HCT116 (cell line): ENCODE measurements at regions not wholly inside any gene's neighbourhood (a gene's known extent, or its start where the extent isn't known, plus 50 kb on each side); places are given as distances from the start of the nearest gene placed in this dataset.

Experiments
- ATAC-seq: fragments of 200-7000 bp; cut with Tn5 transposase; 2 replicates; pipeline ENCODE4 v1.9.1; 2020; ENCODE audit warnings: mild to moderate bottlenecking, moderate library complexity
- BruUV-seq: library from RNA; stranded (reverse); fragments of 400-500 nt; replicated peaks from 2 replicates; lab custom pipeline; 2021; lab: Mats Ljungman, UMichigan
- CTCF ChIA-PET: fragments of 300-600 bp; sonication (Branson Sonifier 250); formaldehyde crosslinking; loops from one replicate; lab custom pipeline; 2021; ENCODE audit warnings: antibody characterized with exemption; lab: Charles Lee
- POLR2A ChIA-PET: fragments of 300-600, 350-600 bp; sonication (Branson Sonifier 250); formaldehyde crosslinking; loops from one replicate; lab custom pipeline; 2021; ENCODE audit warnings: antibody characterized with exemption; lab: Charles Lee
- RAD21 ChIA-PET, 2 experiments: fragments of 300-600 bp; sonication (Branson Sonifier 250); formaldehyde crosslinking; loops; one replicate each; lab custom pipeline; 2023; ENCODE audit warnings: low total read pairs in 2 of 2; ENCODE audit not compliant: uncharacterized antibody in 2 of 2, unreplicated experiment in 2 of 2, low non-redundant PET in 1 of 2; lab: Charles Lee
- DNase-seq: peaks from one replicate; pipeline ENCODE4 v3.0.0-alpha.2; 2010; ENCODE audit warnings: low read depth, low spot score
- H2AFZ ChIP-seq: fragments of 200-600 bp; shearing (Covaris generic), sonication (generic); 2 replicates; pipeline ENCODE4 v1.6.1; 2017; ENCODE audit warnings: low read depth, mixed run types, mixed read lengths, antibody characterized with exemption, low read length; ENCODE audit not compliant: poor library complexity, severe bottlenecking
- H3K27ac ChIP-seq: 2 replicates; pipeline ENCODE4 v1.5.1; 2012; ENCODE audit warnings: low read depth, low read length
- H3K27me3 ChIP-seq: fragments of 200-600 bp; sonication (generic); 2 replicates; pipeline ENCODE4 v1.6.1; 2016; ENCODE audit warnings: mixed run types, low read length, mixed read lengths; ENCODE audit not compliant: insufficient read depth
- H3K36me3 ChIP-seq, 2 experiments: fragments of 200-500 bp in 1 of 2; fragments of 200-600 bp in 1 of 2; sonication (Bioruptor generic) in 1 of 2; sonication (generic) in 1 of 2; 2 replicates each; pipeline versions ENCODE4 v1.5.1 to v1.6.1; 2014 to 2016; ENCODE audit warnings: low read length in 2 of 2, inconsistent platforms in 1 of 2, mixed read lengths in 1 of 2, mixed run types in 1 of 2; ENCODE audit not compliant: insufficient read depth in 2 of 2, control insufficient read depth in 1 of 2
- H3K4me1 ChIP-seq, 2 experiments: fragments of 200-600 bp in 1 of 2; sonication (generic) in 1 of 2; 2 replicates each; pipeline versions ENCODE4 v1.5.1 to v1.6.1; 2012 to 2017; ENCODE audit warnings: low read length in 2 of 2, inconsistent platforms in 1 of 2, mild to moderate bottlenecking in 1 of 2, mixed read lengths in 1 of 2, mixed run types in 1 of 2, moderate library complexity in 1 of 2; ENCODE audit not compliant: insufficient read depth in 2 of 2, control insufficient read depth in 1 of 2
- H3K4me2 ChIP-seq: fragments of 200-600 bp; sonication (generic); 2 replicates; pipeline ENCODE4 v1.6.1; 2017; ENCODE audit warnings: mixed run types, low read length, mixed read lengths
- H3K4me3 ChIP-seq, 2 experiments: fragments of 200-600 bp in 1 of 2; sonication (generic) in 1 of 2; replicated peaks in 1 of 2; 2 replicates each; pipeline ENCODE4 v1.5.1; 2011 to 2016; ENCODE audit warnings: low read length in 2 of 2, control low read depth in 1 of 2, low read depth in 1 of 2, mild to moderate bottlenecking in 1 of 2, mixed read lengths in 1 of 2, mixed run types in 1 of 2
- H3K79me2 ChIP-seq: fragments of 200-600 bp; sonication (generic); 2 replicates; pipeline ENCODE4 v1.6.1; 2017; ENCODE audit warnings: mild to moderate bottlenecking, mixed run types, low read length, moderate library complexity, mixed read lengths; ENCODE audit not compliant: insufficient read depth
- H3K9ac ChIP-seq: fragments of 200-600 bp; sonication (generic); 2 replicates; pipeline ENCODE4 v1.6.1; 2016; ENCODE audit warnings: low read length, mixed read lengths
- H3K9me2 ChIP-seq: fragments of 200-600 bp; sonication (generic), shearing (Covaris generic); 2 replicates; pipeline ENCODE4 v1.6.1; 2017; ENCODE audit warnings: mixed run types, mild to moderate bottlenecking, moderate library complexity; ENCODE audit not compliant: insufficient read depth
- H3K9me3 ChIP-seq, 2 experiments: fragments of 200-500 bp in 1 of 2; fragments of 200-600 bp in 1 of 2; sonication (Bioruptor generic) in 1 of 2; sonication (generic) in 1 of 2; 2 replicates each; pipeline ENCODE4 v1.6.1; 2014 to 2017; ENCODE audit warnings: low read length in 2 of 2, mixed read lengths in 2 of 2, inconsistent platforms in 1 of 2, low read depth in 1 of 2, mild to moderate bottlenecking in 1 of 2, mixed run types in 1 of 2, moderate library complexity in 1 of 2; ENCODE audit not compliant: control insufficient read depth in 1 of 2, insufficient read depth in 1 of 2
- H4K20me1 ChIP-seq: fragments of 200-600 bp; sonication (generic), shearing (Covaris generic); 2 replicates; pipeline ENCODE4 v1.6.1; 2017; ENCODE audit warnings: mixed run types, mild to moderate bottlenecking, moderate library complexity; ENCODE audit not compliant: insufficient read depth
- CEBPB ChIP-seq: IDR thresholded peaks from 2 replicates; pipeline ENCODE4 v1.6.1; 2012; ENCODE audit warnings: low read depth
- CTCF ChIP-seq, 3 experiments: fragments of 200-600 bp in 1 of 3; sonication (generic) in 1 of 3; IDR thresholded peaks in 2 of 3; conservative IDR thresholded peaks in 1 of 3; 2 replicates each; pipeline ENCODE4 v1.5.1; 2012 to 2017; ENCODE audit warnings: low read depth in 2 of 3, low read length in 2 of 3, antibody characterized with exemption in 1 of 3, borderline replicate concordance in 1 of 3, control low read depth in 1 of 3, mild to moderate bottlenecking in 1 of 3, mixed read lengths in 1 of 3, mixed run types in 1 of 3, moderate library complexity in 1 of 3; ENCODE audit not compliant: insufficient read depth in 1 of 3
- EGR1 ChIP-seq: IDR thresholded peaks from 2 replicates; pipeline ENCODE4 v1.6.1; 2012; ENCODE audit warnings: low read depth
- ELF1 ChIP-seq: IDR thresholded peaks from 2 replicates; pipeline ENCODE4 v1.6.1; 2012; ENCODE audit warnings: low read depth, borderline replicate concordance
- EZH2 ChIP-seq: fragments of 200-600 bp; sonication (generic); IDR thresholded peaks from 2 replicates; pipeline ENCODE4 v1.6.1; 2017; ENCODE audit warnings: antibody characterized with exemption, mixed run types
- EZH2phosphoT487 ChIP-seq: fragments of 200-600 bp; IDR thresholded peaks from 2 replicates; pipeline ENCODE4 v1.6.1; 2018; ENCODE audit warnings: antibody characterized with exemption, borderline replicate concordance
- FOSL1 ChIP-seq: IDR thresholded peaks from 2 replicates; pipeline ENCODE4 v1.6.1; 2012; ENCODE audit warnings: low read depth
- POLR2AphosphoS5 ChIP-seq: IDR thresholded peaks from 2 replicates; pipeline ENCODE4 v1.6.1; 2011; ENCODE audit warnings: mild to moderate bottlenecking, low read depth, low read length, moderate library complexity
- RAD21 ChIP-seq: IDR thresholded peaks from 2 replicates; pipeline ENCODE4 v1.6.1; 2012; ENCODE audit warnings: low read depth, mild to moderate bottlenecking
- REST ChIP-seq: IDR thresholded peaks from 2 replicates; pipeline ENCODE4 v1.6.1; 2012; ENCODE audit warnings: low read depth
- TCF7L2 ChIP-seq: IDR thresholded peaks from 2 replicates; pipeline ENCODE4 v1.7.0; 2011; ENCODE audit warnings: borderline replicate concordance, inconsistent platforms; ENCODE audit not compliant: insufficient read depth, insufficient read length; ENCODE audit errors: extremely low read depth
- ZFX ChIP-seq: fragments of 450-650 bp; IDR thresholded peaks from 2 replicates; pipeline ENCODE4 v1.6.1; 2017
- intact Hi-C: fragments of 100-400 bp; cut with micrococcal nuclease; formaldehyde crosslinking; loops from 2 replicates; pipeline ENCODE4 v1.10.0; 2022

GRCh38 chr3:690770-691169 lies 402.1 kb upstream of the CNTN6 start:
- TF ChIP-seq EZH2: no peak
- TF ChIP-seq REST: no peak
- TF ChIP-seq ELF1: no peak
- no peak for TF ChIP-seq EZH2phosphoT487
- TF ChIP-seq CTCF (IDR thresholded peaks at IDR 0.05 in 2 of 3, conservative IDR thresholded peaks at IDR 0.05 in 1 of 3; ENCODE audit: borderline replicate concordance in 1 of 3, insufficient read depth in 1 of 3, low read depth in 2 of 3, low read length in 2 of 3): no peak
- TF ChIP-seq POLR2AphosphoS5: no peak
- TF ChIP-seq ZFX: no peak
- TF ChIP-seq TCF7L2: no peak
- no peak for TF ChIP-seq CEBPB
- TF ChIP-seq EGR1: no peak
- no peak for TF ChIP-seq RAD21
- TF ChIP-seq FOSL1: no peak
- H3K4me2 ChIP-seq: no peak overlapping the region
- no peaks in the 10 kb centered on the region for H3K9me2 ChIP-seq
- no peak overlapping the region for H3K27ac ChIP-seq
- no peak overlapping the region for H3K9ac ChIP-seq
- POLR2A ChIA-PET: no interaction called here
- CTCF ChIA-PET: no interaction called here
- H3K36me3 ChIP-seq: no peaks in the 10 kb centered on the region
- intact Hi-C loops: no loop called here
- no peak overlapping the region for H2AFZ ChIP-seq
- no peak for ATAC-seq
- peaks cover 9 to 15% of the 10 kb centered on the region in 2 experiments; a peak in 2 of 4 replicates for H3K9me3 ChIP-seq
- H3K4me3 ChIP-seq: no peak overlapping the region
- H3K79me2 ChIP-seq: no peaks in the 10 kb centered on the region
- no peaks in the 10 kb centered on the region for H3K27me3 ChIP-seq
- BruUV-seq: no TSS peak
- no peak for DNase-seq
- H3K4me1 ChIP-seq: no peaks in the 10 kb centered on the region
- RAD21 ChIA-PET: no interaction called here
- H4K20me1 ChIP-seq: no peaks in the 10 kb centered on the region
